Mesenchymal stem cell (in vitro differentiated cells and primary cell): ENCODE measurements at regions not wholly inside any gene's neighbourhood (a gene's known extent, or its start where the extent isn't known, plus 50 kb on each side); places are given as distances from the start of the nearest gene placed in this dataset.

Source experiments
- DNase-seq: peaks from one replicate; pipeline ENCODE4 v3.0.0-alpha.2; 2013
- H2AFZ ChIP-seq: one replicate; pipeline ENCODE4 v1.6.1; 2013; ENCODE audit warnings: low read depth, mild to moderate bottlenecking, control low read depth, inconsistent platforms, low read length, moderate library complexity
- H2AK5ac ChIP-seq: 2 replicates; pipeline ENCODE4 v1.6.1; 2013; ENCODE audit warnings: low read length, moderate library complexity, mild to moderate bottlenecking, inconsistent platforms; ENCODE audit not compliant: severe bottlenecking
- H2BK120ac ChIP-seq: one replicate; pipeline ENCODE4 v1.6.1; 2013; ENCODE audit warnings: low read depth, mild to moderate bottlenecking, inconsistent platforms, low read length, moderate library complexity
- H2BK12ac ChIP-seq, 2 experiments: one replicate each; pipeline ENCODE4 v1.6.1; 2013; ENCODE audit warnings: inconsistent platforms in 2 of 2, low read length in 2 of 2, mild to moderate bottlenecking in 2 of 2, moderate library complexity in 2 of 2, control low read depth in 1 of 2
- H2BK15ac ChIP-seq: one replicate; pipeline ENCODE4 v1.6.1; 2013; ENCODE audit warnings: mild to moderate bottlenecking, low read depth, inconsistent platforms; ENCODE audit not compliant: poor library complexity, severe bottlenecking
- H2BK5ac ChIP-seq: 2 replicates; pipeline ENCODE4 v1.6.1; 2013; ENCODE audit warnings: low read depth, mild to moderate bottlenecking, low read length, control low read depth, inconsistent platforms; ENCODE audit not compliant: poor library complexity, severe bottlenecking
- H3K14ac ChIP-seq, 2 experiments: one replicate each; pipeline ENCODE4 v1.6.1; 2013; ENCODE audit warnings: inconsistent platforms in 2 of 2, low read length in 2 of 2, control low read depth in 1 of 2, mild to moderate bottlenecking in 1 of 2, moderate library complexity in 1 of 2
- H3K18ac ChIP-seq, 2 experiments: one replicate each; pipeline ENCODE4 v1.6.1; 2013; ENCODE audit warnings: inconsistent platforms in 2 of 2, low read length in 2 of 2, control low read depth in 1 of 2, low read depth in 1 of 2, mild to moderate bottlenecking in 1 of 2
- H3K23ac ChIP-seq, 2 experiments: one replicate each; pipeline ENCODE4 v1.6.1; 2013; ENCODE audit warnings: inconsistent platforms in 2 of 2, low read length in 2 of 2, mild to moderate bottlenecking in 2 of 2, moderate library complexity in 2 of 2, control low read depth in 1 of 2
- H3K27ac ChIP-seq: 2 replicates; pipeline ENCODE4 v1.5.1; 2013; ENCODE audit warnings: mild to moderate bottlenecking, moderate library complexity, low read length, control low read depth, inconsistent platforms; ENCODE audit not compliant: poor library complexity, severe bottlenecking
- H3K27me3 ChIP-seq, 2 experiments: 2 replicates each; pipeline versions ENCODE4 v1.6.1 to v1.7.0; 2013; ENCODE audit warnings: low read length in 2 of 2, mild to moderate bottlenecking in 2 of 2, moderate library complexity in 2 of 2, control low read depth in 1 of 2, inconsistent platforms in 1 of 2; ENCODE audit not compliant: control insufficient read depth in 1 of 2, insufficient read depth in 1 of 2
- H3K36me3 ChIP-seq, 2 experiments: 2 replicates each; pipeline versions ENCODE4 v1.6.1 to v1.7.0; 2013; ENCODE audit warnings: low read length in 2 of 2, control low read depth in 1 of 2, inconsistent platforms in 1 of 2, low read depth in 1 of 2, mild to moderate bottlenecking in 1 of 2; ENCODE audit not compliant: insufficient read depth in 2 of 2, control insufficient read depth in 1 of 2
- H3K4ac ChIP-seq, 2 experiments: one replicate each; pipeline ENCODE4 v1.6.1; 2013; ENCODE audit warnings: inconsistent platforms in 2 of 2, low read length in 2 of 2, mild to moderate bottlenecking in 2 of 2, moderate library complexity in 2 of 2, control low read depth in 1 of 2, low read depth in 1 of 2
- H3K4me1 ChIP-seq: 2 replicates; pipeline ENCODE4 v1.6.1; 2013; ENCODE audit warnings: low read depth, low read length, control low read depth; ENCODE audit not compliant: control insufficient read depth, insufficient read depth
- H3K4me2 ChIP-seq: 2 replicates; pipeline ENCODE4 v1.6.1; 2013; ENCODE audit warnings: low read length, mild to moderate bottlenecking, inconsistent platforms; ENCODE audit not compliant: poor library complexity, severe bottlenecking
- H3K4me3 ChIP-seq, 2 experiments: 2 replicates each; pipeline versions ENCODE4 v1.5.1 to v1.7.0; 2013; ENCODE audit warnings: low read length in 2 of 2, mild to moderate bottlenecking in 2 of 2, control low read depth in 1 of 2, low read depth in 1 of 2; ENCODE audit not compliant: insufficient read depth in 1 of 2
- H3K79me1 ChIP-seq: replicated peaks from 2 replicates; pipeline ENCODE4 v1.6.1; 2013; ENCODE audit warnings: mild to moderate bottlenecking, control low read depth, low read length, inconsistent platforms; ENCODE audit not compliant: poor library complexity, severe bottlenecking
- H3K9ac ChIP-seq: 2 replicates; pipeline ENCODE4 v1.7.0; 2013; ENCODE audit warnings: mild to moderate bottlenecking, low read length, moderate library complexity
- H3K9me3 ChIP-seq: 2 replicates; pipeline ENCODE4 v1.7.0; 2013; ENCODE audit warnings: mild to moderate bottlenecking, low read length; ENCODE audit not compliant: control insufficient read depth
- H4K8ac ChIP-seq: one replicate; pipeline ENCODE4 v1.6.1; 2013; ENCODE audit warnings: inconsistent platforms, mild to moderate bottlenecking, low read length, moderate library complexity
- H4K91ac ChIP-seq: one replicate; pipeline ENCODE4 v1.6.1; 2013; ENCODE audit warnings: mild to moderate bottlenecking, low read length, inconsistent platforms
- WGBS: methylation state at CpG from one replicate; pipeline ENCODE4 v1.1.7; 2013; ENCODE audit warnings: mixed read lengths; 5-methylcytosine and 5-hydroxymethylcytosine counted together

- no peak overlapping the region for H3K14ac ChIP-seq
- no peak overlapping the region for H2BK5ac ChIP-seq
- no peak overlapping the region for H3K23ac ChIP-seq
- no peak overlapping the region for H3K9ac ChIP-seq
- no peak overlapping the region for H3K18ac ChIP-seq
- no peak for DNase-seq
- H2BK15ac ChIP-seq: no peak overlapping the region
- H4K91ac ChIP-seq: no peak overlapping the region
- H2AFZ ChIP-seq: no peak overlapping the region
- no peak overlapping the region for H2BK120ac ChIP-seq
- H3K36me3 ChIP-seq: no peaks in the 10 kb centered on the region
- no peaks in the 10 kb centered on the region for H3K9me3 ChIP-seq
- H3K27ac ChIP-seq: no peak overlapping the region
- H4K8ac ChIP-seq: no peak overlapping the region
- H3K4ac ChIP-seq: no peak overlapping the region
- H2AK5ac ChIP-seq: no peak overlapping the region
- H3K4me2 ChIP-seq: no peak overlapping the region
- no peak overlapping the region for H3K4me3 ChIP-seq
- H2BK12ac ChIP-seq: no peak overlapping the region
- H3K4me1 ChIP-seq: no peaks in the 10 kb centered on the region
- H3K79me1 ChIP-seq: no peaks in the 10 kb centered on the region
- H3K27me3 ChIP-seq: no peaks in the 10 kb centered on the region
- WGBS: 47% methylated on average over 3 of the region's 5 CpGs
These were observed 336.1 kb upstream of the RARB start for GRCh38 chr3:25091934-25092333.

- H4K8ac ChIP-seq: no peak overlapping the region
- no peak overlapping the region for H3K14ac ChIP-seq
- no peak overlapping the region for H2BK15ac ChIP-seq
- H3K4me2 ChIP-seq: no peak overlapping the region
- H3K9me3 ChIP-seq: no peaks in the 10 kb centered on the region
- DNase-seq: no peak
- no peak overlapping the region for H2AFZ ChIP-seq
- no peaks in the 10 kb centered on the region for H3K36me3 ChIP-seq
- no peak overlapping the region for H4K91ac ChIP-seq
- H2BK5ac ChIP-seq: no peak overlapping the region
- H3K4me1 ChIP-seq: no peaks in the 10 kb centered on the region
- H3K4me3 ChIP-seq: no peak overlapping the region
- H3K9ac ChIP-seq: no peak overlapping the region
- 75% methylated on average over 2 of the region's 2 CpGs for WGBS
- no peak overlapping the region for H3K4ac ChIP-seq
- no peak overlapping the region for H3K18ac ChIP-seq
- H2AK5ac ChIP-seq: no peak overlapping the region
- no peak overlapping the region for H3K27ac ChIP-seq
- no peaks in the 10 kb centered on the region for H3K79me1 ChIP-seq
- H2BK120ac ChIP-seq: no peak overlapping the region
- H3K27me3 ChIP-seq: no peaks in the 10 kb centered on the region
- H2BK12ac ChIP-seq: no peak overlapping the region
- no peak overlapping the region for H3K23ac ChIP-seq
These were observed 333.0 kb upstream of the RARB start for GRCh38 chr3:25094932-25095685.

GRCh38 chr3:25096536-25096935 lies 331.5 kb upstream of the RARB start:
- H3K18ac ChIP-seq: no peak overlapping the region
- WGBS: 89% methylated on average over 2 of the region's 2 CpGs
- no peak overlapping the region for H2BK12ac ChIP-seq
- no peak overlapping the region for H2BK5ac ChIP-seq
- no peak overlapping the region for H3K4ac ChIP-seq
- DNase-seq: no peak
- H3K27me3 ChIP-seq: no peaks in the 10 kb centered on the region
- H2BK120ac ChIP-seq: no peak overlapping the region
- no peak overlapping the region for H2AFZ ChIP-seq
- H3K79me1 ChIP-seq: no peaks in the 10 kb centered on the region
- no peak overlapping the region for H3K9ac ChIP-seq
- no peak overlapping the region for H4K91ac ChIP-seq
- no peak overlapping the region for H2AK5ac ChIP-seq
- no peak overlapping the region for H3K27ac ChIP-seq
- H4K8ac ChIP-seq: no peak overlapping the region
- no peaks in the 10 kb centered on the region for H3K9me3 ChIP-seq
- H3K4me3 ChIP-seq: no peak overlapping the region
- no peak overlapping the region for H3K14ac ChIP-seq
- no peaks in the 10 kb centered on the region for H3K36me3 ChIP-seq
- no peak overlapping the region for H3K23ac ChIP-seq
- no peaks in the 10 kb centered on the region for H3K4me1 ChIP-seq
- H3K4me2 ChIP-seq: no peak overlapping the region
- no peak overlapping the region for H2BK15ac ChIP-seq

GRCh38 chr3:25097023-25097422 lies 331.0 kb upstream of the RARB start:
- H3K4ac ChIP-seq: no peak overlapping the region
- WGBS: 100% methylated on average over 3 of the region's 3 CpGs
- H3K4me2 ChIP-seq: no peak overlapping the region
- H3K23ac ChIP-seq: no peak overlapping the region
- no peak overlapping the region for H3K18ac ChIP-seq
- no peak overlapping the region for H3K27ac ChIP-seq
- no peak overlapping the region for H2BK5ac ChIP-seq
- DNase-seq: no peak
- H2AK5ac ChIP-seq: no peak overlapping the region
- no peak overlapping the region for H3K4me3 ChIP-seq
- H4K91ac ChIP-seq: no peak overlapping the region
- no peaks in the 10 kb centered on the region for H3K79me1 ChIP-seq
- no peak overlapping the region for H2BK15ac ChIP-seq
- H3K9ac ChIP-seq: no peak overlapping the region
- H4K8ac ChIP-seq: no peak overlapping the region
- H3K4me1 ChIP-seq: no peaks in the 10 kb centered on the region
- H2BK12ac ChIP-seq: no peak overlapping the region
- no peaks in the 10 kb centered on the region for H3K36me3 ChIP-seq
- no peaks in the 10 kb centered on the region for H3K27me3 ChIP-seq
- no peak overlapping the region for H3K14ac ChIP-seq
- no peaks in the 10 kb centered on the region for H3K9me3 ChIP-seq
- no peak overlapping the region for H2BK120ac ChIP-seq
- H2AFZ ChIP-seq: no peak overlapping the region
